Type B pancreatic cell (in vitro differentiated cells): ENCODE measurements at regions not wholly inside any gene's neighbourhood (a gene's known extent, or its start where the extent isn't known, plus 50 kb on each side); places are given as distances from the start of the nearest gene placed in this dataset.
A peak's percentile ranks its signal among the peaks of the same experiment; 100 is the strongest.

Experiments
- DNase-seq: peaks from one replicate; pipeline ENCODE4 v3.0.0; 2021; ENCODE audit warnings: mixed read lengths; ENCODE audit not compliant: unreplicated experiment; ENCODE audit errors: extremely low spot score
- H3K27ac Mint-ChIP-seq: 2 replicates; pipeline ENCODE4 v1.8.0; 2021; ENCODE audit warnings: mild to moderate bottlenecking, mixed read lengths
- H3K27me3 Mint-ChIP-seq: 2 replicates; pipeline ENCODE4 v1.8.0; 2021; ENCODE audit warnings: mixed read lengths
- H3K36me3 Mint-ChIP-seq: 2 replicates; pipeline ENCODE4 v1.8.0; 2021; ENCODE audit warnings: mixed read lengths
- H3K4me1 Mint-ChIP-seq: one replicate; pipeline ENCODE4 v1.8.0; 2021; ENCODE audit warnings: mixed read lengths; ENCODE audit not compliant: unreplicated experiment
- H3K4me3 Mint-ChIP-seq: 2 replicates; pipeline ENCODE4 v1.8.0; 2021; ENCODE audit warnings: mild to moderate bottlenecking, mixed read lengths
- H3K9me3 Mint-ChIP-seq: 2 replicates; pipeline ENCODE4 v1.8.0; 2021; ENCODE audit warnings: mixed read lengths
- CTCF ChIP-seq: fragments of 200-600 bp; sonication (generic); conservative IDR thresholded peaks from 2 replicates; pipeline ENCODE4 v1.5.0; 2021; ENCODE audit warnings: antibody characterized with exemption, mild to moderate bottlenecking

- no peaks in the 10 kb centered on the region for H3K36me3 Mint-ChIP-seq
- peaks cover 30% of the 10 kb centered on the region for H3K4me1 Mint-ChIP-seq
- DNase-seq = no peak
- peaks cover 4% of the 10 kb centered on the region for H3K27me3 Mint-ChIP-seq
- H3K27ac Mint-ChIP-seq = peak overlapping the region; percentile 71
- no peaks in the 10 kb centered on the region for H3K9me3 Mint-ChIP-seq
- no peak for TF ChIP-seq CTCF
- no peak overlapping the region for H3K4me3 Mint-ChIP-seq
Observed at GRCh38 chr9:89668216-89668865, 63.5 kb downstream of the GADD45G start.

- H3K4me1 Mint-ChIP-seq = peaks cover 30% of the 10 kb centered on the region
- H3K27ac Mint-ChIP-seq = peak overlapping the region; percentile 71
- H3K36me3 Mint-ChIP-seq = no peaks in the 10 kb centered on the region
- no peaks in the 10 kb centered on the region for H3K9me3 Mint-ChIP-seq
- peaks cover 4% of the 10 kb centered on the region for H3K27me3 Mint-ChIP-seq
- H3K4me3 Mint-ChIP-seq = no peak overlapping the region
- DNase-seq = no peak
- no peak for TF ChIP-seq CTCF
Observed at GRCh38 chr9:89668866-89669246, 64.0 kb downstream of the GADD45G start.

- TF ChIP-seq CTCF = no peak
- no peak overlapping the region for H3K27ac Mint-ChIP-seq
- no peak for DNase-seq
- H3K27me3 Mint-ChIP-seq = peaks cover 5% of the 10 kb centered on the region
- H3K9me3 Mint-ChIP-seq = no peaks in the 10 kb centered on the region
- no peaks in the 10 kb centered on the region for H3K36me3 Mint-ChIP-seq
- peaks cover 32% of the 10 kb centered on the region for H3K4me1 Mint-ChIP-seq
- H3K4me3 Mint-ChIP-seq = no peak overlapping the region
Observed at GRCh38 chr9:89669361-89669842, 64.6 kb downstream of the GADD45G start.

- Mint-ChIP-seq H3K36me3 (no peaks in the 10 kb centered on the region), H3K4me1 (peaks cover 35% of the 10 kb centered on the region), H3K9me3 (no peaks in the 10 kb centered on the region), H3K27ac (no peak overlapping the region), H3K4me3 (no peak overlapping the region), H3K27me3 (peaks cover 9% of the 10 kb centered on the region)
- TF ChIP-seq CTCF = no peak
- no peak for DNase-seq
Observed at GRCh38 chr9:89670114-89670513, 65.3 kb downstream of the GADD45G start.

- no peaks in the 10 kb centered on the region for H3K9me3 Mint-ChIP-seq
- no peak overlapping the region for H3K4me3 Mint-ChIP-seq
- peaks cover 36% of the 10 kb centered on the region for H3K4me1 Mint-ChIP-seq
- TF ChIP-seq CTCF = no peak
- peaks cover 8% of the 10 kb centered on the region for H3K27me3 Mint-ChIP-seq
- no peaks in the 10 kb centered on the region for H3K36me3 Mint-ChIP-seq
- DNase-seq = no peak
- no peak overlapping the region for H3K27ac Mint-ChIP-seq
Observed at GRCh38 chr9:89670801-89671434, 66.1 kb downstream of the GADD45G start.
